Upper lobe of right lung (tissue), 1 donor: ENCODE measurements at regions not wholly inside any gene's neighbourhood (a gene's known extent, or its start where the extent isn't known, plus 50 kb on each side); places are given as distances from the start of the nearest gene placed in this dataset.

Source experiments
- ATAC-seq: fragments of 200-7000 bp; cut with Tn5 transposase; one replicate; pipeline ENCODE4 v1.9.1; 2020; ENCODE audit warnings: mild to moderate bottlenecking, moderate library complexity
- DNase-seq: peaks from one replicate; pipeline ENCODE4 v3.0.0-alpha.2; 2020
- H3K27ac ChIP-seq: fragments of 200-600 bp; one replicate; pipeline ENCODE4 v1.8.0; 2022
- H3K27me3 ChIP-seq: fragments of 200-600 bp; one replicate; pipeline ENCODE4 v1.8.0; 2022; ENCODE audit warnings: mild to moderate bottlenecking
- H3K36me3 ChIP-seq: fragments of 200-600 bp; one replicate; pipeline ENCODE4 v1.8.0; 2022
- H3K4me1 ChIP-seq: fragments of 200-600 bp; one replicate; pipeline ENCODE4 v1.8.0; 2022
- H3K4me3 ChIP-seq: fragments of 200-600 bp; one replicate; pipeline ENCODE4 v1.8.0; 2022; ENCODE audit warnings: mild to moderate bottlenecking
- H3K9me3 ChIP-seq: fragments of 200-600 bp; one replicate; pipeline ENCODE4 v1.8.0; 2022
- intact Hi-C: fragments of 100-400 bp; cut with DNase I; formaldehyde crosslinking; loops from one replicate; pipeline ENCODE4 v1.11.0; 2022
- TF ChIP-seq, protein P1 (sequence below): fragments of 200-600 bp; IDR thresholded peaks from one replicate; pipeline ENCODE4 v1.8.0; 2022; ENCODE audit warnings: antibody characterized with exemption
- donor health status: DM: no; HTN: yes; CAD: no; lungs with severe emphysema.

DNA sequence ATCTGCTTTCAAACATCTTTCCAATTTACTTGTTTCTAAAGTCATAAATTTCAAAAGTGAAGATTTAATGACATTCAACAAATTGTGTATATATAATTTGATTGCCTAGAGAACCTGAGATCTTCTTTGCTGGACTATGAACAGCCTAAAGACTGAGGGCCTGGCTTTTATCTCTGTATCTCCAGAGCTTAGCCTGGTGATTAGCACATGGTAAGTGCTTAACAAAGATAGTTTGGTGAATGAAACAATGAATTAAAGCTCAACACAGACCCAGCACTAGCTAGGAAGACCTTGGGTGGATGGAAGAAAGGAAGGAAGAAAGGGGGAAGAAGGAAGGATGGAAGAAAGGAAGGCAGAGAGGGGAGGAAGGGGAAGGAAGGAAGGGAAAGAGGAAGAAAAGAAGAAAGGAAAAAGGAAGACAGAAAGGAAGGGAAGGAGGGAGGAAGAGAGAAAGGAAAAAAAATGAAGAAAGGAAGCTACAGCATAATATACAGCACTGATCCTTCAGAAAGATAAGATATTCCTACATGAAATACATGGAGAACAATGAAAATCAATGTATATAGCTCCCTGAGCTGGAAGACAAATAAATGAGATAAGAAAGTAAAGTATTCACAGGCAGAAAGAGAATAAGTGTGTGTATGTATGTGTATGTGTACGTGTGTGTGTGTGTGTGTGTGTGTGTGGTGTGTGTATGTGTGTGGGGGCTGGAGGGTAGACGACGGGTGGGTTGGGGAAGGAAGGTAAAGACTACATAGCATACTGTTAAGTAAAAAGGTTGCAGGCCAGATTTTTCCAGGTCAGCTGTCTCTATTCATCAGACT, 318.2 kb downstream of the TNS1 start:
- Histone ChIP-seq H3K36me3 (no peaks in the 10 kb centered on the region), H3K9me3 (no peaks in the 10 kb centered on the region), H3K27ac (no peak overlapping the region), H3K4me1 (no peaks in the 10 kb centered on the region), H3K27me3 (no peaks in the 10 kb centered on the region), H3K4me3 (no peak overlapping the region)
- no peak for DNase-seq
- intact Hi-C loops: no loop called here
- TF ChIP-seq, protein P1, sequence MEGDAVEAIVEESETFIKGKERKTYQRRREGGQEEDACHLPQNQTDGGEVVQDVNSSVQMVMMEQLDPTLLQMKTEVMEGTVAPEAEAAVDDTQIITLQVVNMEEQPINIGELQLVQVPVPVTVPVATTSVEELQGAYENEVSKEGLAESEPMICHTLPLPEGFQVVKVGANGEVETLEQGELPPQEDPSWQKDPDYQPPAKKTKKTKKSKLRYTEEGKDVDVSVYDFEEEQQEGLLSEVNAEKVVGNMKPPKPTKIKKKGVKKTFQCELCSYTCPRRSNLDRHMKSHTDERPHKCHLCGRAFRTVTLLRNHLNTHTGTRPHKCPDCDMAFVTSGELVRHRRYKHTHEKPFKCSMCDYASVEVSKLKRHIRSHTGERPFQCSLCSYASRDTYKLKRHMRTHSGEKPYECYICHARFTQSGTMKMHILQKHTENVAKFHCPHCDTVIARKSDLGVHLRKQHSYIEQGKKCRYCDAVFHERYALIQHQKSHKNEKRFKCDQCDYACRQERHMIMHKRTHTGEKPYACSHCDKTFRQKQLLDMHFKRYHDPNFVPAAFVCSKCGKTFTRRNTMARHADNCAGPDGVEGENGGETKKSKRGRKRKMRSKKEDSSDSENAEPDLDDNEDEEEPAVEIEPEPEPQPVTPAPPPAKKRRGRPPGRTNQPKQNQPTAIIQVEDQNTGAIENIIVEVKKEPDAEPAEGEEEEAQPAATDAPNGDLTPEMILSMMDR: no peak
- ATAC-seq: no peak

DNA sequence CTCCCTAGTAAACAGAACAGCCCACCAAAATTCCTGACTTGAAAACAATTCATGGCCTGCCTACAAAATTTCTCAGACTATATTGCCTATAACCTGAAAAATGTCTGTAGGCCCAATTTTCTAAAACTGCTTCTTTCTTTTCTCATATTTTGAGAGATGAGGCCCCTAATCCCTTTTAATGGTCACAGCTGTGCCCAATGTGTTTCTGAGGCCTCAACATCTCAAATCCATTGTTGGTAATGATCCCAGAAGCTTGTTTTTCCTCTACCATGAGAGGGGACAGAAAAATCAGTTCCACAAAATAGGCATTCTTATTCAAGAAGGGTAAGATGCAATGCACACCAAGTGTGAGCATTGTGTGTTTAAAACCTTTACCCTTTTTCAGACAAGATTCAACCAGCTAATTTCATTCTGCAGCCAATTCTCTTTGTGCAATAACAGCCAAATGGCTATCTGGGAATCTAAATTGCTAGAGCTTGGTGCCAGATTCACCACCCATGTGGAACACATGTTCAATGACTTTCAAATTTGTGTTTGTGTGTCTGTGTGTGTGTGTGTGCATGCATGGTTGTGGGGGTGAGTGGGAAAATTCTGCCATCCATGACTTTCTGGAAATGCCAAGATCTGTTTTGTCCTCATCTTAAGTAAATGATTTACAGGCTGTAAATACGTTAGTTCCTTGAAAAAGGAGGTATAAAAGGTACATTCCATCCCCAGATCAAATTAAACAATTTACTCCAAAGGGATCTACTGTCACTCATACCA, 319.5 kb downstream of the TNS1 start:
- Histone ChIP-seq H3K4me3 (no peak overlapping the region), H3K27ac (no peak overlapping the region), H3K4me1 (no peaks in the 10 kb centered on the region), H3K9me3 (no peaks in the 10 kb centered on the region), H3K27me3 (no peaks in the 10 kb centered on the region), H3K36me3 (no peaks in the 10 kb centered on the region)
- no peak for DNase-seq
- no peak for ATAC-seq
- TF ChIP-seq, protein P1: no peak
- intact Hi-C loops: no loop called here

DNA sequence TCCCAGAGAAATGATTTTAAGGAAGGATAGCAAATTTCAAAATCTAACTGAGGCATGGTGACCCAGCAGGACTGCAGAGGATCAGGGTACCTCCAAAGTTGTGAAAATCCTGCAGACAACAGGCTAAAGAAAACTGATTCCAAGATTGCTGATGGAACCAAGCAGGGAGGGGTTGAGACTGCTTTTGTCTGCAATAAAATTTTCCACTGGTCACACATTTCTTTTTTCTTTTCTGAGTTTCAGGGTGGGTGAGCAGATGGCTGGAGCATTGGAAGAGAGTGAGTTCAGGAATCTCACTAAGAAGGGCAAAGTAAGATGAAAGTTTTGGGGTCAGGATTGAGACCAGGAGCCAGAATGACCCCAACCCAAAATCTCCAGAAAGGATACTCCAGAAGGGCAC, 321.0 kb downstream of the TNS1 start:
- Histone ChIP-seq H3K4me3 (no peak overlapping the region), H3K27me3 (no peaks in the 10 kb centered on the region), H3K27ac (no peak overlapping the region), H3K4me1 (no peaks in the 10 kb centered on the region), H3K9me3 (no peaks in the 10 kb centered on the region), H3K36me3 (no peaks in the 10 kb centered on the region)
- TF ChIP-seq, protein P1: no peak
- DNase-seq: no peak
- intact Hi-C loops: no loop called here
- no peak for ATAC-seq

GRCh38 chr2:217680381-217680780, 322.4 kb downstream of the TNS1 start:
- DNase-seq: no peak
- Histone ChIP-seq H3K27me3 (no peaks in the 10 kb centered on the region), H3K4me1 (no peaks in the 10 kb centered on the region), H3K27ac (no peak overlapping the region), H3K36me3 (no peaks in the 10 kb centered on the region), H3K4me3 (no peak overlapping the region), H3K9me3 (no peaks in the 10 kb centered on the region)
- TF ChIP-seq, protein P1: no peak
- ATAC-seq: no peak
- intact Hi-C loops: no loop called here

DNA sequence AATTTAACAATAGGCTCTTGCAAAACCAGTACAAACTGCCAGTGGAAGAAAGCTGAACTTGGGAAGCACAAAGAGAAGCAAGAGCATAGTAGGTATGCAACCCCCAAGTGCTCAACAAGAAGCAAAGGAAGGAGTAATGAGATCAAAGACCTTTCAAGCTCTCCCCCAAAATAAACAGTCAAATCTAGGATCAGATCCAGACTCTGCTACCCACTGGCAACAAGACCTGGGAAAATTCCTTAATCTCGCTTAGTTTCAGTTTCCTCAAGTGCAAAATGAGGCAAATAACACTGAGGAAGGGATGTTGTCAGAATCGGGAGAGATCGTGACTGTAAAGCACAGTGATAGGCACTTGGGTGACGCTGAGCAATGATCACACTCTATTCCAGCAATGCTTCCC, 329.2 kb downstream of the TNS1 start:
- ATAC-seq: no peak
- no peak overlapping the region for H3K27ac ChIP-seq

More for the DNA sequence above, 329.2 kb downstream of the TNS1 start:
- Histone ChIP-seq H3K27me3 (no peaks in the 10 kb centered on the region), H3K36me3 (no peaks in the 10 kb centered on the region), H3K9me3 (no peaks in the 10 kb centered on the region), H3K4me3 (no peak overlapping the region), H3K4me1 (no peaks in the 10 kb centered on the region)
- intact Hi-C loops: no loop called here
- TF ChIP-seq, protein P1: no peak
- DNase-seq: no peak
